ENCODE measurements at regions not wholly inside any gene's neighbourhood (a gene's known extent, or its start where the extent isn't known, plus 50 kb on each side); places are given as distances from the start of the nearest gene placed in this dataset.

- TF ChIP-seq EZH2 (IDR thresholded peaks at IDR 0.05; ENCODE audit: low read length, missing control alignments): no peak
- TF ChIP-seq, protein P1, sequence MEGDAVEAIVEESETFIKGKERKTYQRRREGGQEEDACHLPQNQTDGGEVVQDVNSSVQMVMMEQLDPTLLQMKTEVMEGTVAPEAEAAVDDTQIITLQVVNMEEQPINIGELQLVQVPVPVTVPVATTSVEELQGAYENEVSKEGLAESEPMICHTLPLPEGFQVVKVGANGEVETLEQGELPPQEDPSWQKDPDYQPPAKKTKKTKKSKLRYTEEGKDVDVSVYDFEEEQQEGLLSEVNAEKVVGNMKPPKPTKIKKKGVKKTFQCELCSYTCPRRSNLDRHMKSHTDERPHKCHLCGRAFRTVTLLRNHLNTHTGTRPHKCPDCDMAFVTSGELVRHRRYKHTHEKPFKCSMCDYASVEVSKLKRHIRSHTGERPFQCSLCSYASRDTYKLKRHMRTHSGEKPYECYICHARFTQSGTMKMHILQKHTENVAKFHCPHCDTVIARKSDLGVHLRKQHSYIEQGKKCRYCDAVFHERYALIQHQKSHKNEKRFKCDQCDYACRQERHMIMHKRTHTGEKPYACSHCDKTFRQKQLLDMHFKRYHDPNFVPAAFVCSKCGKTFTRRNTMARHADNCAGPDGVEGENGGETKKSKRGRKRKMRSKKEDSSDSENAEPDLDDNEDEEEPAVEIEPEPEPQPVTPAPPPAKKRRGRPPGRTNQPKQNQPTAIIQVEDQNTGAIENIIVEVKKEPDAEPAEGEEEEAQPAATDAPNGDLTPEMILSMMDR (conservative IDR thresholded peaks at IDR 0.05 in 1 of 2, IDR thresholded peaks at IDR 0.05 in 1 of 2; ENCODE audit: low read depth in 1 of 2, low read length in 2 of 2): no peak
These were observed 685.2 kb upstream of the INTU start for GRCh38 chr4:126947536-126947935.

Data from fibroblast of lung (primary cell).